NCI-H748 (cell line): ENCODE measurements at regions not wholly inside any gene's neighbourhood (a gene's known extent, or its start where the extent isn't known, plus 50 kb on each side); places are given as distances from the start of the nearest gene placed in this dataset.
"Not testable (repeated sequence)": the region's sequence is repeated elsewhere in the genome, so short reads cannot be mapped to it uniquely, and the experiment has no call there.

Experiments used
- DNase-seq: peaks from one replicate; lab custom pipeline; 2025; ENCODE audit not compliant: unreplicated experiment; lab: John Stamatoyannopoulos, UW

- peak; percentile 25 for DNase-seq
These were observed 690.6 kb upstream of the SLC8A1 start for GRCh38 chr2:41142478-41142877.

DNA sequence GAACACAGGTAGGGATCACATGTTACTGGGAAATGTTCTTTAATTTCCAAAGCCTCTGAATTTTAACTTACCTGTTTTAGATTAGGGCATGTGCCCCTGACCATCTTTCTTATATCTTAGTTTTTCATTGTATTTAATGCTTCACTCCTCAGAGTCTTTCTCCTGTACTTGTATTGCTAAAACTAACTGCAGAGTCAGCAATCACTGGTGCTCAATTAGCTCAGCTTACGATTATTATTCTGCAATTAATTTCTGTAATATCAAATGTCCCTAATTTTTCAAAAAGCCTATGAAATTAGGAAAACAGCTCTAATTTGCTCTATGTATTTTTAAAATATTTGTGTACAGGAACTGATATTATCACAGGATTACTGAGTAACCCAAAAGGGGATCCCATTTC is 693.2 kb upstream of the SLC8A1 start:
- DNase-seq = no peak

GRCh38 chr2:41149054-41149453 is 697.2 kb upstream of the SLC8A1 start:
- no peak for DNase-seq

GRCh38 chr2:41151746-41152145 is 699.9 kb upstream of the SLC8A1 start:
- no peak for DNase-seq

DNA sequence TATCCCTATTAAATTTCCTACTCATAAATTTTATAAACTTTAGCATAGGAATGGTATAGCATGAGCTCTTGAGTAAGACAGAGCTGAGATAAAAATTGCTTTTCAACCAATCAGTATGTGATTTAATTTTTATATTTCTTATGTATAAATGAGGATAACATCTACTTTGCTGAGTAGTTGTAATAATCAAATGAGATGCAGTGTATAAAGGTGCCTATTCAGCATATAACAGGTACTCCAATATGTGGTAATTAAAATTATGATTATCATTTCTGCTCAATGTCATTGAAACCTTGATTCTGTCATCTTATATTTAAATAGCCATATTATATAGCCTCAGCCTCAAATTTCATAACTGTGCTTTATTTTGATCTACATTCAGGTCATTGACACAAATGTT is 700.4 kb upstream of the SLC8A1 start:
- no peak for DNase-seq

- DNase-seq = no peak
These were observed 708.5 kb upstream of the SLC8A1 start for GRCh38 chr2:41160439-41160838.

GRCh38 chr2:41167014-41167413 is 715.1 kb upstream of the SLC8A1 start:
- no peak for DNase-seq

DNA sequence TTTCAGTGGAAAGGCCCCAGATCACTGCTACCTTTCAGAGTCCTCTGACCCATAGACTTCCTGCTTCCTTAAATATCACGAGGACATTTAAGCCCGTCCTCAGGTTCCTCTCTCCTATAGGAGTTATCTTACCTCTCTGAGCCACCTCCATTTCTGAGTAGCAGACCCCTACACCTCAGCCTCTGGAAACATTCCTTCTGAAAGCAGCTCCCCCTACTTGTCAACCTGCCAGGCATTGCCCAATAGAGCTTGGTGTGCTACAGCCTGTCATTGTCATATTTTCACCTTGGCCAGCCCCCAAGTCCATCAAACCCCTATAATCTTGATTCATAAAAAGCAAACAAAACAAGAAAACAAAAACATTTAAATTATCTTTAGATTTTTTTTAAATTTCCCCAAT is 717.9 kb upstream of the SLC8A1 start:
- no peak for DNase-seq

GRCh38 chr2:41170589-41170988 is 718.7 kb upstream of the SLC8A1 start:
- DNase-seq = no peak

GRCh38 chr2:41180387-41180786 is 728.5 kb upstream of the SLC8A1 start:
- DNase-seq = no peak

- DNase-seq = peak; percentile 2
These were observed 731.1 kb upstream of the SLC8A1 start for GRCh38 chr2:41182961-41183360.

DNA sequence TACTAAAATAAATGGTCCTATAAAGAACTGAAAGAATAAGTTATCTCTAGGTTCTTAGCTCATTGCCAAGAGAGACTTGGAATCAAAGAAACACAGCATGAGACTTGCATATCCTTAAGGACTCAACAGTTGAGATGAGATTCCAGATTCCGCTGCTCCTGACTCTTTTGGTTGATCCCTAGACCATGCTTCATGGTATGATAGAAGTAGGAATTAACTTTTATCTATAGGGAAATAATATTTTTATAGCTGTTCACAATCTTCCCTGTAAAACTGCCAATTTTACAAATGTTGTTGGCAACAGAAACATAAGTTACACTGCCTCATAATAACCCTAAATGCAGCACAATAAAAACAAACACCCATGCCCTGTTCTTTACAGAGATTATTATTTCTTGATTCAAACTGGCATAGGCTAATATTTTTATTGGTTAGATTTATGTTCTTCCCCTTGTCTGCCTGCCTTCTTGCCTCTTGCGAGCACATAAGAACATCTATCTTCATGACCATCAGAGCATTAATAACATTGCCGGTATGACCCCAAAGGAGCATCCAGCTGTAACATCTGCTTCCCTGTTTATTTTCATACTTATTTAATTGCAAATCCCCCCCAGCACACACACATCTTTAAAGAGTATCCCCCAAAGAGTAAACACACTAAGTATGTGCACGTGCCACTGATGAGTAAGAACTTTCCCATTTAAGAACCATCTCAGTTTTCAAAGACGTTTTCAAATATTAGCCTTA is 735.7 kb upstream of the SLC8A1 start:
- no peak for DNase-seq

DNA sequence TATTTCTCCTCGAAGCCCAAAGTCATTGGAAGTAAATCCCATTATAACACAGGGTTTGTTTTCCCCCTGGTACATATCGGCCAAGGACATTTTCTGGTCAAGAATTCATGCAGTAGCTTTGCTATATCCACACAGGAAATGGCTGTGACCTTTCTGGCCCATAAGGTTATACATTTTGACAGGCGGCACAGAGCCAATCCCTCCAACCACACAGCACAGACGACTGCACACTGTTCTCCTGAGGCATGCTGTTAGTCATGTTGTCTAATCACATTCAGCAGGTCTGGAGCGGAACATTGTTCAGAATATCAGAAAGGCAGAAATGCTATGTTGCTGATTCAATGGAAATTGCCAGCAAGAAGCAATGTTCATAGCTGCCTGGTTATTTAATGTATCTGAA is 742.3 kb upstream of the SLC8A1 start:
- no peak for DNase-seq

- no peak for DNase-seq
These were observed 745.9 kb upstream of the SLC8A1 start for GRCh38 chr2:41197781-41198180.

DNA sequence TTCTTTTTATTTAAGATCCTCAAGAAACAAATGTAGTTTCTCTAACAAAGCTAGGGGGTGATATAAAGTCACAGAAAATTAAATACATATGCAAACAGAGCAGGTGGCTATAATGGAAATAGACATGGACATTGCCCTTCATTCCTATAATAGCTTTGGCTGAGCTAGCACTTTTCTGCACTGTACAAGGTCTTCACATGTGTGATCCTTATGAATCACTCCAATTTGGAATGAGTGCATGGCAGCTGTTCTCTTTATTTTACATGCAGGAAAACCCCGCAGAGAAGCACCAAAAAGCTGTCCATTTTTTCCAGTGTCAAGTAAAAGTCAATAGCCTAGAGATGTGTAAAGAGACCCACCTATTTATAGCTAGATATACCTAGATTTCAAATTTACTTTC is 747.4 kb upstream of the SLC8A1 start:
- DNase-seq = peak; percentile 57

- no peak for DNase-seq
These were observed 752.4 kb upstream of the SLC8A1 start for GRCh38 chr2:41204315-41204714.

DNA sequence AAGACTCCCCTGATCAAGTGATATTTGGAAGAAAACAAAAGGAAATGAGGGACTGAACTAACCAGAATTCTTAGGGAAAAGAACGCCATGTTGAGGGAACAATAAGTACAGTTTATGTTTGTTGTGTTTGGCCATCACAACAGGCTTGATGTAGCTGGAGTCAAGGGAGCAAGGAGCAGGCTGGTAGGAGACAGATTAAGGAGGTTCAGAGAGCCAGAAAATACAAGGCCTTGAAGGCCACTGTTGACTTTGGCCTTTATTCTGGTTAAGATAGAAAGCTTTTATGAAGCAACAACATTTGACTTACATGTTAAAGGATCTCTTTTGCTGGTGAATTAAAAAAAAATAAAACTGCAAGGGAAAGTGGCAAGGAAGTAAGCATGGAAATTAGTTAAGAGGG is 754.1 kb upstream of the SLC8A1 start:
- no peak for DNase-seq

GRCh38 chr2:41207578-41207977 is 755.7 kb upstream of the SLC8A1 start:
- DNase-seq = peak; percentile 34

GRCh38 chr2:41210030-41210429 is 758.1 kb upstream of the SLC8A1 start:
- not testable (repeated sequence) for DNase-seq

- no peak for DNase-seq
These were observed 765.1 kb upstream of the SLC8A1 start for GRCh38 chr2:41216978-41217377.

- no peak for DNase-seq
These were observed 770.7 kb upstream of the SLC8A1 start for GRCh38 chr2:41222593-41222992.

DNA sequence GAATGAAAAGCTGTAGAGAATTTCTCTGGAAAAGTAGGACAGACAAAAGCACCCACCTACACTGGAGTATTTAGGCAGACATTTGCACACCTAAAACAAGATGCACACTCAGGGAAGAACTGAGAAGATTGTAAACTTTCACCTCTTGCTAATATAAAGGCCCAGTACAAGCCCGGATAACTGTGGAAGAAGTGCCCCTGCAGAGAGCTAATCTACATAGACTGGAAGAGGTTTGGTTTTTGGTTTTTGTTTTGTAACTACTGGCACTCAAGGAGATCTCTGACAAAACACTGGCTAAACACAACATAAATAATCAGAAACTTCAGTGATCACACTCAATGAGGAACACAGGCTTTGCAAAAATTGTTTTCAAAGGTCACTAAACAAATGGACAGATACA is 782.2 kb upstream of the SLC8A1 start:
- no peak for DNase-seq

- no peak for DNase-seq
These were observed 789.6 kb upstream of the SLC8A1 start for GRCh38 chr2:41241325-41242000.
